WTC11 (cell line): ENCODE measurements at regions not wholly inside any gene's neighbourhood (a gene's known extent, or its start where the extent isn't known, plus 50 kb on each side); places are given as distances from the start of the nearest gene placed in this dataset.

Experiments
- ATAC-seq: fragments of 200-7000 bp; cut with Tn5 transposase; 2 replicates; pipeline ENCODE4 v1.10.0; 2021; ENCODE audit warnings: mild to moderate bottlenecking, moderate library complexity
- CTCF ChIA-PET: fragments of 300-600 bp; sonication (Branson Sonifier 250); formaldehyde crosslinking; loops from one replicate; lab custom pipeline; 2021; ENCODE audit warnings: antibody characterized with exemption; lab: Charles Lee
- POLR2A ChIA-PET: fragments of 350-600 bp; sonication (Branson Sonifier 250); formaldehyde crosslinking; loops from one replicate; lab custom pipeline; 2021; ENCODE audit warnings: antibody characterized with exemption; lab: Charles Lee
- DNase-seq: peaks from one replicate; pipeline ENCODE4 v3.0.0; 2021; ENCODE audit warnings: low spot score
- H3K27ac Mint-ChIP-seq: 2 replicates; pipeline ENCODE4 v1.8.0; 2021; ENCODE audit warnings: mixed read lengths
- H3K27me3 Mint-ChIP-seq: 2 replicates; pipeline ENCODE4 v1.8.0; 2021; ENCODE audit warnings: low read depth, mild to moderate bottlenecking, moderate library complexity, mixed read lengths
- H3K36me3 Mint-ChIP-seq: 2 replicates; pipeline ENCODE4 v1.8.0; 2021; ENCODE audit warnings: mixed read lengths
- H3K4me1 Mint-ChIP-seq: 2 replicates; pipeline ENCODE4 v1.8.0; 2022; ENCODE audit warnings: mixed read lengths
- H3K4me3 Mint-ChIP-seq: 2 replicates; pipeline ENCODE4 v1.8.0; 2021; ENCODE audit warnings: mild to moderate bottlenecking, moderate library complexity, mixed read lengths
- H3K9me3 Mint-ChIP-seq: 2 replicates; pipeline ENCODE4 v1.8.0; 2021; ENCODE audit warnings: mixed read lengths
- CBFB ChIP-seq: sonication (generic); formaldehyde crosslinking; IDR thresholded peaks from 2 replicates; pipeline ENCODE4 v1.8.1; 2022; ENCODE audit warnings: mild to moderate bottlenecking, low read depth, missing genetic modification reagents
- CTCF ChIP-seq: fragments of 200-600 bp; IDR thresholded peaks from 2 replicates; pipeline ENCODE4 v1.8.0; 2022; ENCODE audit warnings: antibody characterized with exemption
- E2F5 ChIP-seq: sonication (generic); formaldehyde crosslinking; IDR thresholded peaks from 2 replicates; pipeline ENCODE4 v1.8.1; 2022; ENCODE audit warnings: mild to moderate bottlenecking, moderate library complexity, missing genetic modification reagents
- ESRRA ChIP-seq: sonication (generic); formaldehyde crosslinking; IDR thresholded peaks from 2 replicates; pipeline ENCODE4 v1.8.1; 2022; ENCODE audit warnings: mild to moderate bottlenecking, missing genetic modification reagents, borderline replicate concordance
- ETV6 ChIP-seq: sonication (generic); formaldehyde crosslinking; IDR thresholded peaks from 2 replicates; pipeline ENCODE4 v1.8.1; 2022; ENCODE audit warnings: mild to moderate bottlenecking, missing genetic modification reagents
- FOXK1 ChIP-seq: sonication (generic); formaldehyde crosslinking; IDR thresholded peaks from 2 replicates; pipeline ENCODE4 v1.8.0; 2022; ENCODE audit warnings: mild to moderate bottlenecking, moderate library complexity, missing genetic modification reagents
- GABPB1 ChIP-seq: sonication (generic); formaldehyde crosslinking; IDR thresholded peaks from 2 replicates; pipeline ENCODE4 v1.8.1; 2023; ENCODE audit warnings: mild to moderate bottlenecking, missing genetic modification reagents
- HMGA2 ChIP-seq: fragments of 250-450 bp; sonication (Bioruptor Pico); IDR thresholded peaks from 2 replicates; pipeline ENCODE4 v1.4.0; 2021; ENCODE audit warnings: mild to moderate bottlenecking, moderate library complexity
- MYBL2 ChIP-seq: sonication (generic); formaldehyde crosslinking; IDR thresholded peaks from 2 replicates; pipeline ENCODE4 v1.8.1; 2023; ENCODE audit warnings: mild to moderate bottlenecking, moderate library complexity, missing genetic modification reagents
- PREB ChIP-seq: sonication (generic); formaldehyde crosslinking; IDR thresholded peaks from 2 replicates; pipeline ENCODE4 v1.8.1; 2022; ENCODE audit warnings: mild to moderate bottlenecking, missing genetic modification reagents, moderate library complexity, borderline replicate concordance
- TEAD1 ChIP-seq: sonication (generic); formaldehyde crosslinking; IDR thresholded peaks from 2 replicates; pipeline ENCODE4 v1.8.0; 2022; ENCODE audit warnings: mild to moderate bottlenecking, missing genetic modification reagents
- TP53 ChIP-seq: sonication (generic); formaldehyde crosslinking; IDR thresholded peaks from 2 replicates; pipeline ENCODE4 v1.8.1; 2023; ENCODE audit warnings: mild to moderate bottlenecking, missing genetic modification reagents
- ZNF138 ChIP-seq: sonication (generic); formaldehyde crosslinking; conservative IDR thresholded peaks from 2 replicates; pipeline ENCODE4 v1.8.1; 2022; ENCODE audit warnings: mild to moderate bottlenecking, moderate library complexity, missing genetic modification reagents
- ZNF281 ChIP-seq: sonication (generic); formaldehyde crosslinking; IDR thresholded peaks from 2 replicates; pipeline ENCODE4 v1.8.0; 2023; ENCODE audit warnings: mild to moderate bottlenecking, missing genetic modification reagents
- ZNF423 ChIP-seq: fragments of 250-450 bp; sonication (Bioruptor Pico); IDR thresholded peaks from 2 replicates; pipeline ENCODE4 v2.1.2; 2022; ENCODE audit warnings: mild to moderate bottlenecking, moderate library complexity
- TF ChIP-seq, protein P1 (sequence below): sonication (generic); formaldehyde crosslinking; IDR thresholded peaks from 2 replicates; pipeline ENCODE4 v1.8.0; 2022; ENCODE audit warnings: mild to moderate bottlenecking, missing genetic modification reagents
- TF ChIP-seq, protein P2 (sequence below): sonication (generic); formaldehyde crosslinking; IDR thresholded peaks from 2 replicates; pipeline ENCODE4 v1.8.0; 2022; ENCODE audit warnings: missing genetic modification reagents
- TF ChIP-seq, protein P3 (sequence below): sonication (generic); formaldehyde crosslinking; IDR thresholded peaks from 2 replicates; pipeline ENCODE4 v1.8.1; 2023; ENCODE audit warnings: mild to moderate bottlenecking, missing genetic modification reagents

GRCh38 chr17:53607475-53607874, 215.3 kb upstream of the KIF2B start:
- POLR2A ChIA-PET: no interaction called here
- peaks cover 37% of the 10 kb centered on the region for H3K4me1 Mint-ChIP-seq
- TF ChIP-seq FOXK1 (CRISPR knock-in tag) (no peak), CBFB (CRISPR knock-in tag) (no peak), ESRRA (CRISPR knock-in tag) (no peak), ETV6 (CRISPR knock-in tag) (0 out of 2 replicates have a peak, but pooled peaks have one; percentile 17), ZNF423 (0 out of 2 replicates have a peak, but pooled peaks have one; percentile 13), TEAD1 (CRISPR knock-in tag) (peak; percentile 87; the same call in 1 of the 2 replicates), PREB (CRISPR knock-in tag) (no peak), MYBL2 (no peak)
- TF ChIP-seq, all 79 proteins: peak for 3
- Mint-ChIP-seq H3K36me3 (peaks cover 50% of the 10 kb centered on the region), H3K9me3 (peaks cover 65% of the 10 kb centered on the region), H3K4me3 (no peak overlapping the region), H3K27ac (peak overlapping the region; percentile 93), H3K27me3 (no peaks in the 10 kb centered on the region; the same call in 1 of the 2 replicates)
- CTCF ChIA-PET: interaction anchor here (0.9 to 1.4 kb wide), 2 partner anchors 23 to 1292 kb away, joined by 3 read pairs; no protein-coding TSS in a partner anchor
- ATAC-seq (peak; percentile 96), DNase-seq (no peak)

DNA sequence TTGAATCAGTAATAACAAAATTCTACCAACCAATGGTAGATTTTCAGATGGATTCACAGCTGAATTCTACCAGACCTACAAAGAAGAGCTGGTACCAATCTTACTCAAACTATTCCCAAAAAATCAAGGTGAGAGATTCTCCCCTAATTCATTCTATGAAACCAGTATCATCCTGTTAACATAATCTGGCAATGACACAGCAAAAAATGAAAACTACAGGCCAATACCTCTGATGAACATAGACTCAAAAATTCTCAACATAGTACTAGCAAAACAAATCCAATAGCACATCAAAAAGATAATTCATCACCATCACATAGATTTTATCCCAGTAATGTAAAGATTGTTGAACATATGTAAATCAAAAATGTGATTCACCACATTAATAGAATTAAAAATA, 234.4 kb upstream of the KIF2B start:
- H3K4me3 Mint-ChIP-seq: no peak overlapping the region
- no peaks in the 10 kb centered on the region for H3K27me3 Mint-ChIP-seq
- ATAC-seq (no peak), DNase-seq (no peak)
- H3K36me3 Mint-ChIP-seq: peaks cover 12% of the 10 kb centered on the region
- ChIA-PET POLR2A (no interaction called here), CTCF (no interaction called here)
- H3K9me3 Mint-ChIP-seq: peaks cover 62% of the 10 kb centered on the region
- H3K4me1 Mint-ChIP-seq: no peaks in the 10 kb centered on the region
- no peak overlapping the region for H3K27ac Mint-ChIP-seq
- no peak for TF ChIP-seq ZNF138 (CRISPR knock-in tag)
- TF ChIP-seq, protein P1, sequence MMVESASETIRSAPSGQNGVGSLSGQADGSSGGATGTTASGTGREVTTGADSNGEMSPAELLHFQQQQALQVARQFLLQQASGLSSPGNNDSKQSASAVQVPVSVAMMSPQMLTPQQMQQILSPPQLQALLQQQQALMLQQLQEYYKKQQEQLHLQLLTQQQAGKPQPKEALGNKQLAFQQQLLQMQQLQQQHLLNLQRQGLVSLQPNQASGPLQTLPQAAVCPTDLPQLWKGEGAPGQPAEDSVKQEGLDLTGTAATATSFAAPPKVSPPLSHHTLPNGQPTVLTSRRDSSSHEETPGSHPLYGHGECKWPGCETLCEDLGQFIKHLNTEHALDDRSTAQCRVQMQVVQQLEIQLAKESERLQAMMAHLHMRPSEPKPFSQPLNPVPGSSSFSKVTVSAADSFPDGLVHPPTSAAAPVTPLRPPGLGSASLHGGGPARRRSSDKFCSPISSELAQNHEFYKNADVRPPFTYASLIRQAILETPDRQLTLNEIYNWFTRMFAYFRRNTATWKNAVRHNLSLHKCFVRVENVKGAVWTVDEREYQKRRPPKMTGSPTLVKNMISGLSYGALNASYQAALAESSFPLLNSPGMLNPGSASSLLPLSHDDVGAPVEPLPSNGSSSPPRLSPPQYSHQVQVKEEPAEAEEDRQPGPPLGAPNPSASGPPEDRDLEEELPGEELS (CRISPR knock-in tag): no peak
- no peak for TF ChIP-seq E2F5 (CRISPR knock-in tag)
- no peak for TF ChIP-seq CTCF
- no peak for TF ChIP-seq ZNF281 (CRISPR knock-in tag)
- no peak for TF ChIP-seq FOXK1 (CRISPR knock-in tag)
- TF ChIP-seq, protein P2, sequence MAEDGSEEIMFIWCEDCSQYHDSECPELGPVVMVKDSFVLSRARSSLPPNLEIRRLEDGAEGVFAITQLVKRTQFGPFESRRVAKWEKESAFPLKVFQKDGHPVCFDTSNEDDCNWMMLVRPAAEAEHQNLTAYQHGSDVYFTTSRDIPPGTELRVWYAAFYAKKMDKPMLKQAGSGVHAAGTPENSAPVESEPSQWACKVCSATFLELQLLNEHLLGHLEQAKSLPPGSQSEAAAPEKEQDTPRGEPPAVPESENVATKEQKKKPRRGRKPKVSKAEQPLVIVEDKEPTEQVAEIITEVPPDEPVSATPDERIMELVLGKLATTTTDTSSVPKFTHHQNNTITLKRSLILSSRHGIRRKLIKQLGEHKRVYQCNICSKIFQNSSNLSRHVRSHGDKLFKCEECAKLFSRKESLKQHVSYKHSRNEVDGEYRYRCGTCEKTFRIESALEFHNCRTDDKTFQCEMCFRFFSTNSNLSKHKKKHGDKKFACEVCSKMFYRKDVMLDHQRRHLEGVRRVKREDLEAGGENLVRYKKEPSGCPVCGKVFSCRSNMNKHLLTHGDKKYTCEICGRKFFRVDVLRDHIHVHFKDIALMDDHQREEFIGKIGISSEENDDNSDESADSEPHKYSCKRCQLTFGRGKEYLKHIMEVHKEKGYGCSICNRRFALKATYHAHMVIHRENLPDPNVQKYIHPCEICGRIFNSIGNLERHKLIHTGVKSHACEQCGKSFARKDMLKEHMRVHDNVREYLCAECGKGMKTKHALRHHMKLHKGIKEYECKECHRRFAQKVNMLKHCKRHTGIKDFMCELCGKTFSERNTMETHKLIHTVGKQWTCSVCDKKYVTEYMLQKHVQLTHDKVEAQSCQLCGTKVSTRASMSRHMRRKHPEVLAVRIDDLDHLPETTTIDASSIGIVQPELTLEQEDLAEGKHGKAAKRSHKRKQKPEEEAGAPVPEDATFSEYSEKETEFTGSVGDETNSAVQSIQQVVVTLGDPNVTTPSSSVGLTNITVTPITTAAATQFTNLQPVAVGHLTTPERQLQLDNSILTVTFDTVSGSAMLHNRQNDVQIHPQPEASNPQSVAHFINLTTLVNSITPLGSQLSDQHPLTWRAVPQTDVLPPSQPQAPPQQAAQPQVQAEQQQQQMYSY (CRISPR knock-in tag): no peak
- TF ChIP-seq, protein P3, sequence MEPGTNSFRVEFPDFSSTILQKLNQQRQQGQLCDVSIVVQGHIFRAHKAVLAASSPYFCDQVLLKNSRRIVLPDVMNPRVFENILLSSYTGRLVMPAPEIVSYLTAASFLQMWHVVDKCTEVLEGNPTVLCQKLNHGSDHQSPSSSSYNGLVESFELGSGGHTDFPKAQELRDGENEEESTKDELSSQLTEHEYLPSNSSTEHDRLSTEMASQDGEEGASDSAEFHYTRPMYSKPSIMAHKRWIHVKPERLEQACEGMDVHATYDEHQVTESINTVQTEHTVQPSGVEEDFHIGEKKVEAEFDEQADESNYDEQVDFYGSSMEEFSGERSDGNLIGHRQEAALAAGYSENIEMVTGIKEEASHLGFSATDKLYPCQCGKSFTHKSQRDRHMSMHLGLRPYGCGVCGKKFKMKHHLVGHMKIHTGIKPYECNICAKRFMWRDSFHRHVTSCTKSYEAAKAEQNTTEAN: no peak
- no peak for TF ChIP-seq ZNF423
- TF ChIP-seq GABPB1 (CRISPR knock-in tag): no peak
- TF ChIP-seq HMGA2 (CRISPR knock-in tag): no peak
- TF ChIP-seq TP53 (CRISPR knock-in tag): no peak
